GM18508 (cell line): ENCODE measurements at regions not wholly inside any gene's neighbourhood (a gene's known extent, or its start where the extent isn't known, plus 50 kb on each side); places are given as distances from the start of the nearest gene placed in this dataset.

Experiments
- ATAC-seq: cut with Tn5 transposase; IDR thresholded peaks from one replicate; pipeline ENCODE4 v1.9.1; 2021; ENCODE audit warnings: moderate number of reproducible peaks; ENCODE audit not compliant: insufficient read depth, unreplicated experiment

DNA sequence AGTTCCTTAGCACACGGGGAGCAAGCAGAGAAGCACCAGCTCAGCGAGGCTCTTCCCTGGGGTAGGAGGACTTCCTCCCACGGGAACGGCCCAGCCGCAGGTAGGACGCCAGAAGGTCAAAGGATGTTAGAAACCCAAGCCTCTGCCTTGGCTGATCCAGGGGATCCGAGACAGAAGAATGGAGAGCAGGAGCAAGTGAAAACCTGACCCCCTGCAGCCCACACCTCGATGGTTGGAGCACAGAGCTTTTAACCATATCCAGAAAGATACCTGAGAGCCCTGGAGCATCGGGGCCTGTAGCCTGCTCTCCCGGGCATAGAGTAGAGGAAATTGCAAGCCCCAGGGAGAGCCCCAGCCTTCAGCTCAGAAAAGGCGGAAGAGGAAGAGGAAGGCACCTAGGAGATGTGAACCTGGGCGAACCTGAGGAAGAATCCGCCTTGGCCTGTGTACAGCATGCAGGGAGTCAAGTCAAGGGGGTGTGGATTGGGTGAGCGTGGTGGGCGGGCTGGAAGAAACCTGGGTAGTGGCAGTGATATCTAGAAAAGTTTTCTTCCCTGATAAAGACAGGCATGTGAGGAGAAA, 76.3 kb downstream of the PSMG1 start:
- no peak for ATAC-seq

DNA sequence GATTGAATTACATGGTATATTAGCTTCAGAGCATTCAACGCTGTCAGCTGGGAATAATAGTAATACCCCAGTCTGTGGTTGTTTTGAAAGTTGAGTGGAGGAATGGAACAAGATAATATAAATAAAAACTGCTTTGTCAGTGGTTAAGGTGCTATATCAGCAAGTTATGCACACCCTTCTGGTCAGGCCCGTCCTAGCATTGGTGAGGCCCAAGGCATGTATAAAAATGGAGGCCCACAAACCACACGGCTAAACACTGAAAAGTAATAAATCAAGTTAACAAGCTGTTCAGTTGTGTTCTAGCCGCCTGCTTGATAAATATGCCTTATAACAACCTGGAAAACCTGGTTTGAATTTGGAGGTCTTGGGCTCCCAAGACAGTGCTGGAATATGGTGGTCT, 77.4 kb downstream of the PSMG1 start:
- ATAC-seq = no peak

DNA sequence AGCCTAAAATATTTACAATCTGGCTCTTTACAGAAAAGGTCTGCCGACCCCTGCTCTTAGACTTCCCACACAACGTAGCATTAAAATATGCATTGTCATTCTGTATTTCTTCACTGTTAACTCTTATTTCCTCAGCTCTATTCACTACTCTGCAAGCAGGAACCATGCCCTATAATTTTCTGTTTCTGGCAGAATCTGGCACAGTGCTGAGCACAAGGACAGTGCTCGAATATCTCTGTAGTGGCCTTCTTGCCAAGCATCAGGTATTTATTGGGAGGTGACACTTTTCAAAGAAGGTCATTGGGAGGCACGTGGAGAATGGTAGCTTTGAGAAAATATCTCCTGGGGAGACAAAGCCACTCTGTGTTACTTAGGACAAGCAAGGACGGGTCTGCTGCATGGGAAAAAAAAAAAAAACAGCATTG, 77.9 kb downstream of the PSMG1 start:
- no peak for ATAC-seq

DNA sequence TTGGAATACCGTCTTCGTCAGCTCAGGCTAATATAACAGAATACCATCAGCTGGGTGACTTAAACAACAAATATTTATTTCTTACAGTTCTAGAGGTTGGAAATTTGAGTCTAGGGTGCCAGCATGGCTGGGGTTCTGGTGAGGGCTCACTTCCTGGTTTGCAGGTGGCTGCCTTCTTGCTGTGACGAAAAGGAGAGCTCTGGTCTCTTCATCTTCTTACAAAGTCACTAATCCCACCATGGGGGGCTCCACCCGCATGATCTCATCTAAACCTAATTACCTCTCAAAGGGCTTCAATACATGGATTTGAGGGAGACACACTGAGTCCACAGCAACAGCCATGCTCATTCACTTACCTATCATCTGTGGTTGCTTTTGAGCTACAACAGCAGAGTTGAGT, 78.3 kb downstream of the PSMG1 start:
- no peak for ATAC-seq

DNA sequence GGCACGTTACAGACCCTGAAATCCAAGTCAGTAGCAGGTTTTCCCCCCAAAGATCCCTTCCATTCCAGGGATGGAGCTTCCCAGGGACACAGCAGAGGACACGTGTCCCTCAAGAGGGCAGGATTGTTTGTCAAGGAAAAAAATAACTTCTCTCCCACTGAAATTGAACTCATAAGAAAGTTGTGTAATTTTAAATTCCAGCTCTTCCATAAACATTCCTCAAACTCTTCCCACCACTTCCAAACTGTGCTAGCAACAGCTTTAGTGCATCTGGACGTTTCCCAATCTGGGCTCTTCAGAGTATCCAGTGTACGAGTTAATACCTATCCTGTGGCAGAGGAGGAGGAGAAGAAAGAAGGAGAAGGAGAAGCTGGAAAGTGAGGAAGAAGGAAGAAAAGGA, 79.6 kb downstream of the PSMG1 start:
- ATAC-seq = no peak

DNA sequence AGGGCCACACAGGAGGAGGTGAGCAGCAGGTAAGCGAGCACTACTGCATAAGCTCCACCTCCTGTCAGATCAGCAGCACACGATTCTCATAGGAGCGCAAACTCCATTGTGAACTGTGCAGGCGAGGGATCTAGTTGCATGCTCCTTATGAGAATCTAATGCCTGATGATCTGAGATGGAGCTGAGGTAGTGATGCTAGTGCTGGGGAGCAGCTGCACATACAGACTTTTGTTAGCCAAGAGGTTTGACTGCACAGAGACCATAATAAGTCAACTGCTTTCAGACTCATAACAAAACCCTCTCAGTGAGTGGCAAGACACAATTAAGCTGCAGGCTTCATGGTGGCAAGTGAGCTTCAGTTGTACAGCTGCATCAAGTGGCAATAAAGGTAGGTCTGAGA, 83.4 kb downstream of the PSMG1 start:
- ATAC-seq = no peak

DNA sequence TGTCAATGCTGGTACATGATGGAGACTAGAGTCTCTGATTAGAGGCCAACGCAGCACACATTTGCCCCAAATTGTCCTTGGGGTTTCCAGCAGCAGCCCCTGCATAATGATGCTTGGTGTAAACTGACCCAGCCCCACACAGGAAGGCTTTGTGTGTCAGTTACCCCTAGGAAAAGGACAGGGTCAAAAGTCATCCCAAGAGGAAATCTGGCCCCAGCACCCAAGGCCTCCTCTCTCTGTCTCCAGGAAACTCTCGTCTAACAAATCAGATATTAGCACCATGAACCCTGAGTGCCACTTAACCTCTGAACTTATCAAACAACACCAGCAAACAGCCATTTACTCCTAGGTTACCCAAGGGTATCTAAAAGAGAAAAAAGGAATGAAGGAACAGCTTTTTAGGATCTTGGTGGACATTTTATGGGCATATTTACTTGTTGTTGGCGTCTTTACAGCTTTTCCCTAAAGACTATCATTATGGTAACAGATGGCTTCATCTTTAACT, 84.5 kb downstream of the PSMG1 start:
- no peak for ATAC-seq

DNA sequence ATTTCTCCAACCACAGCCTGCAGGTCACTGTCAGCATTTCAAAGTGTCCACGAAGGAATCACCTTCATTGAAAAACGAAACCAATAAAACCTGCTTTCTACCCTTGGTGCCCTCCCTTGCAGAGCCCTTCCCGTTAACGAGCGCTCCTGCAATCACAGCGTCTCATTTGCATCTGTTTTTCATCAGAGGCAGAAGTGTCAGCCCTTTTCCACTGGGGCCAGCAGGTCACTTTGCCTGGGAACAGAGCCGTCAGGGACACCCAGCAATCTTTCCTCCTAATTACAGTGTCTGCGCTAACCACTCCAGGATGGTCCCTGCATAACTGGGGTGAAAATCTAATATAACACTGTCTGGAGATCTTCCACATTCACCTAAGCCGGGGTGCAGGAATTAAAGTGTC, 85.3 kb downstream of the PSMG1 start:
- no peak for ATAC-seq

DNA sequence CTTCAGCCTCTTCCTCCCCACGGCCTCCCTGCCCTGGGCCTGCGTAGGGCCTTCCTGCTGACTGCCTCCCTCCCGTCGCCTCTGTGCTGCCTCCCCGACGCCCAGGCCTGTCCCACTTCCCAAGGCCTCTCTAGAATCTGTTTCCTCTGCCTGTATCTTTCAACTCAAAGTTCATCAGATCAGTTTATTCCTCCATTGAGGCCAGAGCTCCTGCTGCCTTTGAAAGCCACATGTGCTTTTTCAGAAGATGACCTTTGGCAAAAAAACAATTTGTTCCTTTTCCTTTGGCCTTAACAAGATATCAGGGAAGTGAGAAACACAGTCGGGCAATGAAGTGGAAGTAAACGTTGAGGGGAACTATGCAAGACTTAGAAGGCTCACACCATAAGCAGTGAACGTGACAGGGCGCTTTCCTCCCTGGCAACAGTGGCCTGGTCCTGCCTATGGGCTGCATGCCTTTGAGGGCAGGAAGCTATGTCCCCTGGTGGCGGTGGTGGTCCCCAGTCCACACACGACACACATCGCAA, 85.9 kb downstream of the PSMG1 start:
- no peak for ATAC-seq

DNA sequence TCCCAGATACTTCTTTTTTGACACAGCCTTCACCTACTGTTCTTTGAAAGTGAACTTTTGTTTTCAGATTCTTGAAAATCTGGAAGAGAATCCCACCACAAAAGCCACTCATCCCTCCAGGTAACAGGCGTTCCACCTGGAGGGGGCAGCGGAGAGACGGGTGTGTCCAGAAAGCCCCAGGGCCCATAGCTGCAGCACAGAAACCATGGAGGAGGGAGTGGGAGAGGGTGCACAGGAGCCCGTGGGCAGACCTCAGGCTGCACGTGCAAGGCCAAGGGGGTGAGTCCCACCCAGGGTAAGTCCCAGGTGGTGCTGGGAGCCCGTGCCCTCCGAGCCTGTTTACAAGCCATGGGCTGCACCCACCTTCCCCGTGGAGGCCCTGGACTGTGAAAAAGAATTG, 86.5 kb downstream of the PSMG1 start:
- no peak for ATAC-seq

DNA sequence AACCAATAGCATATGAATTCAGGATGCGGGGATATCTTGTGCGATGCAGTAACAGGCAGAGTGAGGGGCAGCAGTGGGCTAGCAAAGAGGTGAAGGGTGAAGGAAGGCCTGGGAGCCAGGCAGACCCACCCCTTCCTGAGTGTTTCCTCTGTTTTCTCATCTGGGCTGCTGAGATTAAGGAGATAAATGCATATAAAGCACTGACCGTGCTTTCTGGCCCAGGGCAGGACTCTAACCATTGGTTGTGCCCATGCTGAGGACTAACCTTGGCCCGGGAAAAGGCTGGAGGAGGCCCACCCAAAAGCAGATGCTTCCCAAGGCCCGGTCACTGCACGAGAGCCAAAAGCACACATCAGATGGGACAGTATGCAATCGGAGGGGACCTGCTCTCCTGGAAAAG, 87.6 kb downstream of the PSMG1 start:
- no peak for ATAC-seq

DNA sequence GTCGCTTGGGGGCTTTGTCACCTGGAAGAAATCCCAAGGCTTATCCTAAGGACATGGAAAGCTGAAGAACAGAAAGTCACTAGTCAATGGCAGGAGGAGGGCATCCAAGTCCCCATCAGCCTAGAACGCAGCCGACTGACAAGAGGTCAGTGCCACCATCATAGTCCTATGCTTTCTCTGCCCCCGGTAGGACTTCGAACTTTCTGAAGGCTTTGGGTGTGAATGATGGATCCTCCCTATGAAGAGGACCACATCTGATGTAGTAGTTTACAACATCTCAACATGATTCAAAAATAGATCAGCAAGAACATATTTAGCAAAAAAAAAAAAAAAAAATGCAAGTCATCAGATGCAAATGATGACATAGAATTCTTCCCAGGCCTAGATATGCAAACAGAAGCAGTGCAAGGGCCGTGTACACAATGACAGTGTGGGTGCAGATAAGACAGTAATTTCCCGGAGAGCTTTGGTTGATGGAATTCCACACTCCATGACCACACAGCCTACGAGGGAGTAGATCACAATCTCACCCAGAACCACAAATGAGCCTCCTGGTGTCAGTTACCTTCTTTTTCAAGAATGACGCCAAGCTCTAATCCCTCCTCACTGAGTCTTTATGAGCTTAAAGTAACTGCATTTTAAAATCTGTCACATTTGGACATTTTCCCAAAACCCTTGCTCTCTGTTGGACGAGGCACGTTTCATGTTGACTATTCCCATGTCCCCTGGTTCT, 88.2 kb downstream of the PSMG1 start:
- no peak for ATAC-seq

DNA sequence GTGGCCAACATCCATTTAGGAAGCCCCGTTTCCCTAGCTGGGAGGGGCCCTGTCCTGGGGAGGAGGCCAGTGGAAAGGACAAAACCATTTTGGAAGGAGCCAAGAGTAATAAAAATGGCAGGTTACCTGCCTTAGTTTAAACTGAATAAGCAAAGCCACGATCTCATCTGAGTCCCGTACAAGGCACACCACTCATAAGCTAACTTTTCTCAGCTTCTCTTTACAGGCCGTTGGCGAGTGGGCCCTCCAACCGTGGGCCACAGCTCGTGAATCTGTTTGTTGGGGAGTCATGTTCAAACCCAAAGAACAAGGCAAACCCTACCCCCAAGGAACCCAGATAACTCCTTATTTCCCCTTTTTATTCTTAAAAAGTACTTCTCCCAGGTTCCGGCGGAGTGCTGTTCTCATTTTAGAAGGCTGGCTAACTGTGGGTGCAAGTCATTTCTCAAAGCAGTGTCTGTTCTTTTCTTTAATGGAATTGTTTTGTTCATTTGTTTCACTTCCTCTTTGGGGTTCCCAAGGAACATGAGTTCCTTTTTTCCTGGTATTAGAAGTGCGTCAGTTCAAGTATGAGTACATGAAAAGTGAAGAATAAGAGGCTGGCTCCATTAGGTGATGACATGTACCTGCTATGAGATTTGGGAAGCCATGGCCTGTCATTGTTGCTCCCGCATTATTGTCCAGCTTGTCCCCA, 89.0 kb downstream of the PSMG1 start:
- ATAC-seq = no peak

DNA sequence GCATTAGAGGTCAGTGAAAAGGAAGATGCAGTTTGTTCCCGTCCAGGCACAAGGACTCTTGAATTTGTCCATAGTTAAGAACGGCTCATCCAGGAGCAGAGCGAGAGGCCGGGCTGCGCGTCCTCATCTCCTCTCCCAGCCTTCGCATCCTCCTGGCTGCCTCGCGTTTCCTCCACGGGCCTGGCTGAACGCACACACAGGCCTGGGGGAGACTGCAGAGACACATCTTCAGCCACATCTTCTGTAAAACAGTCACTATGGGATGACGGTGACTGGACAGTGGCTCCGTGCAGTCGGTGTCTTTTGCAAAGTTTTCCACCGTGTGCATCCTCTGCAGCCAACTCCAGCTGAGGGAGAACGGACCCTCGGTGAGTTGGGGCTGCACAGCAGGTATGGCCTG, 89.7 kb downstream of the PSMG1 start:
- no peak for ATAC-seq

DNA sequence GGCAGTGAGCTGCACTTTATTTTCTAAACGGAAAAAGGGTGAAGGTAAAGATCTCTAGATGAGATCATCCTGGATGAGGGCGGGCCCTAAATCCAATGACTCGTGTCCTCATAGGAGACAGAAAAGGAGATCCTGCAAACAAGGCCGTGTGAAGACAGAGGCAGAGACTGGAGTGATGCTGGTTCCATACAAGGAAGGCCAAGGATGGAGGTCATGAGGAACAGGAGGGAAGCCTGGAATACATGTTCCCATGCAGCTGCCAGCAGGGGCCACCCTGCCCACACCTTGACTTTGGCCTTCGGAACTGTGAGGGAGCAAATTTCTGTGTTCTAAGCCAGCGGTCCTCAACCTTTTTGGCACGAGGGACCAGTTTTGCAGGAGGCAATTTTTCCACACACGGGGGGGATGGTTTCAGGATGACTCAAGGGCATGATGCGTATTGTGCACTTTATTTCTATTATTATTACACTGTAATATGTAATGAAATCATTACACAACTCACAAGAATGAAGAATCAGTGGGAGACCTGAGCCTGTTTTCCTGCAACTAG, 94.3 kb downstream of the PSMG1 start:
- ATAC-seq = no peak

DNA sequence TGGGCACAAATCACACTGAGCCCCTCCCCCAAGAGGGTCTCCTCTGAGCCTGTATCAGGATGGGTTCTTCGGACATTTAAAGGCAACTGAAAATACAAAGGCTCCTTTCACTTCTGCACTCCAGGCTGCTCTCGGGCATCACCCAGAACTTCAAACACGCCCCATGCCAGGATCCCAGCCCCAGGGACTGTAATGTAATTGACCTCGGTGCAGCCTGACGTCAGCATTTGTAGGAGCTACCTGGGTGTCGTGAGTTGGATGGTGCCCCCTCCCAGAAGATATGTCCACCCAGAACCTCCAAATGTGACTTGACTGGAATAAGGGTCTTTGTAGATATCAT, 95.2 kb downstream of the PSMG1 start:
- ATAC-seq = no peak

DNA sequence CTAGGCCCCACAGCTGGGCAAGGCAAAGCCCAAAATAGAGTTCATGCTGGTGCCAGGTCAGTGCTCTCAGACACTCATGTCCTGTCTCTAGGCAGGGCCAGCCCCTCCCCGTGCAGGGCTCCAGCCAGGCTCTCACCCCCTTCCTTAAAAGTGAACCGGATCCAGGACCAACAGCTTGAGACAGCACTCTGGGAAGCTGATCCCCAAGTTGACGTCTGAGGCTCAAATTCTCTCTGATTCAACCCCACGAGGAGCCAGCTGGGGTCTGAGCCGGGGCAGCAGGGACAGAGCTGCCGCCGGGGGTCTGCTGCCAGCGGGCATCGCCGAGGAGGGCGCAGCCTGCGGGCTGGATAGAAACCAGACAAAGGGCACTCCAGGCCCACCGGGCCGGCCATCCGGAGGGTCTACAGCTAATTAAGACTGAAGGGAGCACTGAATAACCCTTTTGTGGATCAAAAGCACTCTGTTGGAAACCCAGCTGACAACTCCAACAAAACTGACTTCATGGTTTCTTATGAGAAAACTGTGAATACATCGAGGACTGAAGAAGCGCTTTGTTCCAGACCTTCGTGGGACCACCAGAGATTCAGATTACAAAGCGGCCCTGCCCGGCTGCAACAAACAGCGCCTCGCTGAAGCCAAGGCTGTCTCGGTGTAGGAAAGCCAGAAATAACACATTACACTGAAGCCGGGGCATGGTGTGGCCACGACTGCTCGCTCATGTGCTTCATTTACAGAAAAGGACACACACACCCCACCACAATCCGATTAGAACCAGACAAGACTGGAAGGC, 95.8 kb downstream of the PSMG1 start:
- ATAC-seq = no peak

DNA sequence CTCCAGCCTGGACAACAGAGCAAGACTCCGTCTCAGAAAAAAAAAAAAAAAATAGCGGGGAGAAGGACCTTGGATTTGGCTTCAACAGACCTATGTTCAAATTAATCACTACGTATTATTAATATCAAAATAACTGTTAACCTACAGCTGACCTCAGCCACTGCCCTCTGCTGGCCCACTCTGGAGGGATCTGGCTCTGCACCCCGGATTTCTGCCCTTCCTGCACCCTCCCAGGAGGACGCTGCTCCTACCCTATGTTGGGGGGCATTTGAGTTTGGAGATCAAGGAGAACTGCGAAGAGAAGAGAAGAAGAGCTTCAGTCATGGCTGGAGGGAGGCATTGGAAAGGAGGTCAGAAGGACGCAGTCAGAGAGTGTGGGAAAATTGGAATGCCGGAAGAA, 96.7 kb downstream of the PSMG1 start:
- ATAC-seq = no peak

DNA sequence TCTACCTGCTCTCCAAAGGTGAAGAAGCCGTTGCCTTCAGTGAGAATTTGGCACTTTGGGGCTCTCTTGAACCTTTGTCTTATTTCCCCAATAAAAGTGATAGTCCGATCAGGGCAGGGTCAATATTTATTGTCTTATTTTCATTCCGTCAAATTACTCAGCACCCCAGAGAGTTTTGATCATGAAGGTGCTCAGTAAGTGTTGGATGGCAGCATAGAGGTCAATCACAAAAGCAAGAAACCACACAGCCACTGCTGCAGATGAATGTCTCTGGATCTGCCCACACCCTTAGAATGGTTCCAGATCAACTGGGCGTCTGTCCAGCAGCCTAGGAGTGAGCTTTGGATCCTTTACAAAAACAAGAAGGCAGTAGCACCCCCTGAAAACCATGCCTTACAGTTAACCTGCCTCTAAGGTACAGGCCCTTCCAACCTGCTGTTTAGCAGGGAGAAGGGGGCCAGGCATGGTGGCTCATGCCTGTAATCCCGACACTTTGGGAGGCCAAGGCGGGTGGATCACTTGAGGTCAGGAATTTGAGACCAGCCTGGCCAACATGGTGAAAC, 97.3 kb downstream of the PSMG1 start:
- no peak for ATAC-seq
